Keratinocyte (primary cell): ENCODE measurements at regions not wholly inside any gene's neighbourhood (a gene's known extent, or its start where the extent isn't known, plus 50 kb on each side); places are given as distances from the start of the nearest gene placed in this dataset.

Experiments used
- DNase-seq: peaks from one replicate; pipeline ENCODE4 v3.0.0-alpha.2; 2011; ENCODE audit warnings: low read depth, missing footprints, low spot score
- FAIRE-seq: peaks from 2 replicates; lab custom pipeline; 2011; peaks lifted over from hg19 to GRCh38; lab: Jason Lieb, UNC
- H2AFZ ChIP-seq: 2 replicates; pipeline ENCODE4 v1.6.0; 2012; ENCODE audit warnings: low read length, control low read depth, inconsistent platforms; ENCODE audit not compliant: control insufficient read depth
- H3K27ac ChIP-seq: 2 replicates; pipeline ENCODE4 v1.5.1; 2011; ENCODE audit warnings: low read length; ENCODE audit not compliant: control insufficient read depth, insufficient read depth
- H3K27me3 ChIP-seq: 3 replicates; pipeline ENCODE4 v1.6.0; 2011; ENCODE audit warnings: low read length; ENCODE audit not compliant: control insufficient read depth, insufficient read depth; ENCODE audit errors: extremely low read depth
- H3K36me3 ChIP-seq, 2 experiments: 2 replicates in 1 of 2; 3 replicates in 1 of 2; pipeline ENCODE4 v1.5.1; 2011; ENCODE audit warnings: low read length in 2 of 2, mild to moderate bottlenecking in 1 of 2; ENCODE audit not compliant: control insufficient read depth in 2 of 2, insufficient read depth in 2 of 2; ENCODE audit errors: extremely low read depth in 1 of 2
- H3K4me1 ChIP-seq: 3 replicates; pipeline ENCODE4 v1.5.1; 2011; ENCODE audit warnings: low read length; ENCODE audit not compliant: control insufficient read depth, insufficient read depth; ENCODE audit errors: extremely low read depth
- H3K4me2 ChIP-seq: 3 replicates; pipeline ENCODE4 v1.6.0; 2011; ENCODE audit warnings: low read depth, low read length; ENCODE audit not compliant: control insufficient read depth, insufficient read depth; ENCODE audit errors: extremely low read depth
- H3K4me3 ChIP-seq, 3 experiments: fragments of 200-600 bp in 1 of 3; sonication (generic) in 1 of 3; 2 replicates in 2 of 3; 3 replicates in 1 of 3; pipeline ENCODE4 v1.5.1; 2011 to 2016; ENCODE audit warnings: low read length in 3 of 3, mild to moderate bottlenecking in 3 of 3, control low read depth in 2 of 3, inconsistent platforms in 1 of 3, low read depth in 1 of 3, mixed read lengths in 1 of 3, mixed run types in 1 of 3, moderate library complexity in 1 of 3; ENCODE audit not compliant: control insufficient read depth in 2 of 3, insufficient read depth in 2 of 3; ENCODE audit errors: extremely low read depth in 1 of 3
- H3K79me2 ChIP-seq: 2 replicates; pipeline ENCODE4 v1.6.0; 2012; ENCODE audit warnings: low read length; ENCODE audit not compliant: control insufficient read depth, insufficient read depth
- H3K9ac ChIP-seq: 3 replicates; pipeline ENCODE4 v1.6.0; 2011; ENCODE audit warnings: low read length; ENCODE audit not compliant: control insufficient read depth, insufficient read depth; ENCODE audit errors: extremely low read depth
- H3K9me1 ChIP-seq: 3 replicates; pipeline ENCODE4 v1.6.0; 2011; ENCODE audit warnings: low read length; ENCODE audit not compliant: control insufficient read depth, insufficient read depth; ENCODE audit errors: extremely low read depth
- H3K9me3 ChIP-seq: 2 replicates; pipeline ENCODE4 v1.5.1; 2012; ENCODE audit warnings: low read depth, low read length; ENCODE audit not compliant: control insufficient read depth
- H4K20me1 ChIP-seq: 3 replicates; pipeline ENCODE4 v1.6.0; 2011; ENCODE audit warnings: low read length; ENCODE audit not compliant: control insufficient read depth, insufficient read depth; ENCODE audit errors: extremely low read depth
- EZH2 ChIP-seq: IDR thresholded peaks from one replicate; pipeline ENCODE4 v1.6.1; 2012; ENCODE audit warnings: inconsistent platforms, mild to moderate bottlenecking, low read length, moderate library complexity
- dilution Hi-C: fragments of 300-500 bp; cut with MboI; formaldehyde crosslinking; loops from one replicate; pipeline ENCODE4 v1.7.0; 2020; ENCODE audit warnings: low sequenced_read_pairs; ENCODE audit not compliant: extremely low pct_ligation_motif_present
- TF ChIP-seq, protein P1 (sequence below), 3 experiments: IDR thresholded peaks in 1 of 3; conservative IDR thresholded peaks in 1 of 3; optimal IDR thresholded peaks in 1 of 3; 2 replicates in 2 of 3; 3 replicates in 1 of 3; pipeline versions ENCODE3 to v1.5.1; 2011; ENCODE audit warnings: low read length in 3 of 3, mild to moderate bottlenecking in 3 of 3, moderate library complexity in 2 of 3, control low read depth in 1 of 3, inconsistent platforms in 1 of 3; ENCODE audit not compliant: insufficient read depth in 2 of 3; ENCODE audit errors: extremely low read depth in 1 of 3

DNA sequence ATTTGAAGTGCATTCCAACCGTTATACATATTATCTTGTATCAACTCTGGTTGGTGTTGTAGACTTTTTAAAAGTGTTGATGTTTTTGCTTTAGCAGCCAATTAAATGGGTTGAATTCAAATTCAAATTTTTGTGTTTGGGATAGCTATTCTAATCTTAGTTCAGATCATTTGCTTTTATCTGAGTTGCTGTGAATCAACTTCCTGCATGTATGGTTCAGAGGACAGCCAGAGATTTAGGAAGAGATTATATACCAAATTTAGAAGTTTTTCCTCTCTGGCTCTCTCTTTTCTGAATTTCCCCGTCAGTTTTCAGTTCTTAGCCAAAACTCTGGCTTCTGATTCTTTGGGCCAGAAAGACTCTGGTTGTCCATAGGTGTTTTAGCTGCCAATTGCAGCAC, 415.5 kb downstream of the NUF2 start:
- H3K9me3 ChIP-seq: no peaks in the 10 kb centered on the region
- dilution Hi-C loops: no loop called here
- no peaks in the 10 kb centered on the region for H3K36me3 ChIP-seq
- no peak overlapping the region for H3K4me3 ChIP-seq
- H3K27me3 ChIP-seq: no peaks in the 10 kb centered on the region
- H4K20me1 ChIP-seq: no peaks in the 10 kb centered on the region
- H3K9ac ChIP-seq: no peak overlapping the region
- H3K9me1 ChIP-seq: no peaks in the 10 kb centered on the region
- no peak overlapping the region for H3K4me2 ChIP-seq
- no peaks in the 10 kb centered on the region for H3K4me1 ChIP-seq
- no peaks in the 10 kb centered on the region for H3K79me2 ChIP-seq
- H3K27ac ChIP-seq: no peak overlapping the region
- DNase-seq: no peak
- no peak for TF ChIP-seq EZH2
- TF ChIP-seq, protein P1, sequence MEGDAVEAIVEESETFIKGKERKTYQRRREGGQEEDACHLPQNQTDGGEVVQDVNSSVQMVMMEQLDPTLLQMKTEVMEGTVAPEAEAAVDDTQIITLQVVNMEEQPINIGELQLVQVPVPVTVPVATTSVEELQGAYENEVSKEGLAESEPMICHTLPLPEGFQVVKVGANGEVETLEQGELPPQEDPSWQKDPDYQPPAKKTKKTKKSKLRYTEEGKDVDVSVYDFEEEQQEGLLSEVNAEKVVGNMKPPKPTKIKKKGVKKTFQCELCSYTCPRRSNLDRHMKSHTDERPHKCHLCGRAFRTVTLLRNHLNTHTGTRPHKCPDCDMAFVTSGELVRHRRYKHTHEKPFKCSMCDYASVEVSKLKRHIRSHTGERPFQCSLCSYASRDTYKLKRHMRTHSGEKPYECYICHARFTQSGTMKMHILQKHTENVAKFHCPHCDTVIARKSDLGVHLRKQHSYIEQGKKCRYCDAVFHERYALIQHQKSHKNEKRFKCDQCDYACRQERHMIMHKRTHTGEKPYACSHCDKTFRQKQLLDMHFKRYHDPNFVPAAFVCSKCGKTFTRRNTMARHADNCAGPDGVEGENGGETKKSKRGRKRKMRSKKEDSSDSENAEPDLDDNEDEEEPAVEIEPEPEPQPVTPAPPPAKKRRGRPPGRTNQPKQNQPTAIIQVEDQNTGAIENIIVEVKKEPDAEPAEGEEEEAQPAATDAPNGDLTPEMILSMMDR (optimal IDR thresholded peaks at IDR 0.05 in 1 of 3, IDR thresholded peaks at IDR 0.05 in 1 of 3, conservative IDR thresholded peaks at IDR 0.05 in 1 of 3; ENCODE audit: extremely low read depth in 1 of 3, insufficient read depth in 2 of 3, low read length in 3 of 3): no peak
- no peak overlapping the region for H2AFZ ChIP-seq
- no peak for FAIRE-seq

DNA sequence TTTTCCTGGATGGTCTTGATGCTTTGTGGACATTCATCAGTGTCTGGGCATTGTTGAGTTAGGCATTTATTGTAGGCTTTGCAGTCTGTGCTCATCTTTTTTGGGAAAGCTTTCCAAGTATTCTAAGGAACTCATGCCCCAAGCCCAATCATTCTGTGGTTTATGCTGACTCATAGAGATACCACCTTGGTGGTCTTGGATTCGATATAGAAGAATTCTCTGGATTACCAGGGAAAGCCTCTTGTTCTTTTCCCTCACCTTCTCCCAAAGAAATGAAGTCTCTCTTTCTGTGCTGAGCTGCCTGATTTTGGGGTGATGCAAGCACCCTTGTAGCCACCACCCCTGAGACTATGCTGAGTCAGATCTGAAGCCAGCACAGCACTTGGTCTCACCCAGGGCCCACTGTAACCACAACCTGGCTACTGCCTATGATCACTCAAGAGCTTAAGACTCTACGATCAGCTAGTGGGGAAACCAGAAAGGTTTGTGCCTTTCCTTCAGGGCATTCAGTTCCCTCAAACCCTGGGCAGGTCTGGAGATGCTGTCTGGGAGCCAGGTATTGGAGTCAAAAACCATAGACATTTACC, 422.6 kb downstream of the NUF2 start:
- dilution Hi-C loops: no loop called here
- TF ChIP-seq, protein P1 (optimal IDR thresholded peaks at IDR 0.05 in 1 of 3, IDR thresholded peaks at IDR 0.05 in 1 of 3, conservative IDR thresholded peaks at IDR 0.05 in 1 of 3; ENCODE audit: extremely low read depth in 1 of 3, insufficient read depth in 2 of 3, low read length in 3 of 3): no peak
- no peak for TF ChIP-seq EZH2
- DNase-seq: no peak
- Histone ChIP-seq H3K9me3 (no peaks in the 10 kb centered on the region), H3K4me2 (no peak overlapping the region), H3K27me3 (no peaks in the 10 kb centered on the region), H3K36me3 (no peaks in the 10 kb centered on the region), H2AFZ (no peak overlapping the region), H3K4me1 (no peaks in the 10 kb centered on the region), H4K20me1 (no peaks in the 10 kb centered on the region), H3K4me3 (no peak overlapping the region), H3K79me2 (no peaks in the 10 kb centered on the region), H3K9ac (no peak overlapping the region), H3K27ac (no peak overlapping the region), H3K9me1 (no peaks in the 10 kb centered on the region)
- no peak for FAIRE-seq
